ENCODE measurements at regions not wholly inside any gene's neighbourhood (a gene's known extent, or its start where the extent isn't known, plus 50 kb on each side); places are given as distances from the start of the nearest gene placed in this dataset.

DNA sequence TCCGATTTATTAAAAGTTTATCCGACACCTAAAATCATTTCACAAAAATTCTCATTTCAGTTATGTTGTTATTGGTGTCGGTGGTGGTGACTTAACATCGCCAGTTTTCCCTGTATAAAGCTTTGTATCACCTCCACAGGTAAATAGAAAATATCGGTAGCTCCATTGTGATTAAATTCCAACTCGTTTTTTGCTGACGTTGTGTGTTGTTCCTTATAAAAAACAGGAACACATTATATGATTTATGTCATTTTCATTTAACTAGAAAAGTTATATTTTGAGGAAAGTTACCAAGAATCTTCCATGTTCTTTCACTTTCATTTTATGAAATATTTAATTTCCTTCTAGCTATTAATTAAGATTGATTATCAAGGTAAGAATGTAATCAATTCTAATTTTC, 635.9 kb downstream of the CDH18 start:
- Mint-ChIP-seq H3K4me3 (no peak overlapping the region), H3K36me3 (ENCODE audit: insufficient read depth in 1 of 3, low read depth in 3 of 3) (no peaks in the 10 kb centered on the region), H3K4me1 (no peaks in the 10 kb centered on the region), H3K27me3 (ENCODE audit: low read depth) (no peaks in the 10 kb centered on the region), H3K27ac (no peak overlapping the region), H3K9me3 (no peaks in the 10 kb centered on the region; a peak in 1 of 5 replicates)
- H2BK12ac ChIP-seq (ENCODE audit: insufficient read length, low read depth, low read length), result no peak overlapping the region
- no peak overlapping the region for H3K23ac ChIP-seq (ENCODE audit: insufficient read length, low read depth, low read length)
- H2BK5ac ChIP-seq (ENCODE audit: insufficient read length, low read length), result no peak overlapping the region
- no peak overlapping the region for H2BK20ac ChIP-seq (ENCODE audit: low read depth, low read length, poor library complexity, severe bottlenecking)
- H3K14ac ChIP-seq (ENCODE audit: insufficient read depth, low read length), result no peak overlapping the region
- no peak overlapping the region for H2AK5ac ChIP-seq (ENCODE audit: insufficient read length, low read length)
- no peak overlapping the region for H2AFZ ChIP-seq (ENCODE audit: low read length)
- no peaks in the 10 kb centered on the region for H3K79me2 ChIP-seq (ENCODE audit: insufficient read depth, low read length)
- no peak overlapping the region for H3K27ac ChIP-seq (ENCODE audit: insufficient read length, low read depth, low read length)
- no peak overlapping the region for H3K9ac ChIP-seq (ENCODE audit: extremely low read depth, insufficient read length, low read length)
- no peak overlapping the region for H2BK120ac ChIP-seq (ENCODE audit: low read depth, low read length, poor library complexity, severe bottlenecking)
- TF ChIP-seq, protein P1, sequence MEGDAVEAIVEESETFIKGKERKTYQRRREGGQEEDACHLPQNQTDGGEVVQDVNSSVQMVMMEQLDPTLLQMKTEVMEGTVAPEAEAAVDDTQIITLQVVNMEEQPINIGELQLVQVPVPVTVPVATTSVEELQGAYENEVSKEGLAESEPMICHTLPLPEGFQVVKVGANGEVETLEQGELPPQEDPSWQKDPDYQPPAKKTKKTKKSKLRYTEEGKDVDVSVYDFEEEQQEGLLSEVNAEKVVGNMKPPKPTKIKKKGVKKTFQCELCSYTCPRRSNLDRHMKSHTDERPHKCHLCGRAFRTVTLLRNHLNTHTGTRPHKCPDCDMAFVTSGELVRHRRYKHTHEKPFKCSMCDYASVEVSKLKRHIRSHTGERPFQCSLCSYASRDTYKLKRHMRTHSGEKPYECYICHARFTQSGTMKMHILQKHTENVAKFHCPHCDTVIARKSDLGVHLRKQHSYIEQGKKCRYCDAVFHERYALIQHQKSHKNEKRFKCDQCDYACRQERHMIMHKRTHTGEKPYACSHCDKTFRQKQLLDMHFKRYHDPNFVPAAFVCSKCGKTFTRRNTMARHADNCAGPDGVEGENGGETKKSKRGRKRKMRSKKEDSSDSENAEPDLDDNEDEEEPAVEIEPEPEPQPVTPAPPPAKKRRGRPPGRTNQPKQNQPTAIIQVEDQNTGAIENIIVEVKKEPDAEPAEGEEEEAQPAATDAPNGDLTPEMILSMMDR (conservative IDR thresholded peaks at IDR 0.05), result no peak
- H3K4ac ChIP-seq (ENCODE audit: low read depth, low read length), result no peak overlapping the region
- no peaks in the 10 kb centered on the region for H3K27me3 ChIP-seq (ENCODE audit: insufficient read depth, low read length)
- no peaks in the 10 kb centered on the region for H3K9me3 ChIP-seq (ENCODE audit: control insufficient read depth, low read depth, low read length)
- H4K8ac ChIP-seq (replicated peaks; ENCODE audit: insufficient read length, low read depth, low read length), result no peak overlapping the region
- H4K5ac ChIP-seq (ENCODE audit: insufficient read length, low read depth, low read length), result no peak overlapping the region
- DNase-seq, result no peak
- WGBS (ENCODE audit: extremely low coverage, insufficient read length, low lambda C conversion rate), result 100% methylated on average over 2 of the region's 7 CpGs
- H3K18ac ChIP-seq (ENCODE audit: insufficient read length, low read depth, low read length), result no peak overlapping the region
- H4K20me1 ChIP-seq (ENCODE audit: control insufficient read depth, insufficient read depth, insufficient read length), result no peaks in the 10 kb centered on the region
- H3K4me2 ChIP-seq (ENCODE audit: insufficient read depth, insufficient read length, low read length), result no peak overlapping the region
- no peak overlapping the region for H3T11ph ChIP-seq (ENCODE audit: low read length)
- H3K79me1 ChIP-seq (ENCODE audit: insufficient read depth, low read depth, low read length, poor library complexity, severe bottlenecking), result no peaks in the 10 kb centered on the region
- H4K91ac ChIP-seq (ENCODE audit: insufficient read length, low read depth, low read length), result no peak overlapping the region
- no peak overlapping the region for H3K56ac ChIP-seq (ENCODE audit: insufficient read length, low read depth, low read length)
- no peaks in the 10 kb centered on the region for H3K23me2 ChIP-seq (ENCODE audit: insufficient read length, low read depth, low read length, poor library complexity, severe bottlenecking)
- H2BK15ac ChIP-seq (ENCODE audit: low read depth, low read length), result no peak overlapping the region
- H3K4me1 ChIP-seq (ENCODE audit: insufficient read depth, low read length), result no peaks in the 10 kb centered on the region

Data from H9 (cell line).